SH-SY5Y (cell line): ENCODE measurements at regions not wholly inside any gene's neighbourhood (a gene's known extent, or its start where the extent isn't known, plus 50 kb on each side); places are given as distances from the start of the nearest gene placed in this dataset.

ENCODE experiments used
- GATA2 ChIP-seq: IDR thresholded peaks from 2 replicates; pipeline ENCODE4 v1.6.1; 2011; ENCODE audit warnings: mild to moderate bottlenecking, low read depth, low read length
- GATA3 ChIP-seq: IDR thresholded peaks from 2 replicates; pipeline ENCODE4 v1.6.1; 2011; ENCODE audit warnings: low read depth, mild to moderate bottlenecking, low read length, moderate library complexity

- TF ChIP-seq GATA3 (no peak), GATA2 (no peak)
Observed at GRCh38 chr1:93815366-93816110, 63.5 kb downstream of the DNTTIP2 start.

GRCh38 chr1:93814795-93815340 is 64.1 kb downstream of the DNTTIP2 start:
- TF ChIP-seq GATA2 (no peak), GATA3 (no peak)

- TF ChIP-seq GATA2: no peak
- TF ChIP-seq GATA3: no peak
Observed at GRCh38 chr1:93814059-93814794, 64.8 kb downstream of the DNTTIP2 start.

DNA sequence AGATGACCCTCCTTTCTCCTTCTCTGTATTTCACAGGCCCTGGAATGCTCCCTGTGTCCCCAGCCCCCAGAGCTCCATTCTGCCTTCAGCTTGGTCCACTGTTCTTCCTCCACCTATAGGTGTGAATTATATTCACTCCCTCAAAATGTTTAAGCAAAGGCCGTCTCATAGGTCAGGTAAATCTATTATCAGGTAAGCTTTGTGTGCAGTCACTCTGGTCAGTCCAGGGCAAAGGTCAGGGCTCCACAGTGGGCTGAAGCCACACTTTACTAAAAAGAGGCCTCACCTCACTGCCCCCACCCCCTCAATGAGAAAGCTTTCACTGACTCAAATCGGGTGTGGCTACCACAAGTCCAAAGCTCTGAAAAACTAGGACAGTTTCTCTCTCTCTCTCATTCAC is 65.9 kb downstream of the DNTTIP2 start:
- TF ChIP-seq GATA3 (no peak), GATA2 (no peak)

- no peak for TF ChIP-seq GATA2
Observed at GRCh38 chr1:93811326-93812065, 67.5 kb downstream of the DNTTIP2 start.

DNA sequence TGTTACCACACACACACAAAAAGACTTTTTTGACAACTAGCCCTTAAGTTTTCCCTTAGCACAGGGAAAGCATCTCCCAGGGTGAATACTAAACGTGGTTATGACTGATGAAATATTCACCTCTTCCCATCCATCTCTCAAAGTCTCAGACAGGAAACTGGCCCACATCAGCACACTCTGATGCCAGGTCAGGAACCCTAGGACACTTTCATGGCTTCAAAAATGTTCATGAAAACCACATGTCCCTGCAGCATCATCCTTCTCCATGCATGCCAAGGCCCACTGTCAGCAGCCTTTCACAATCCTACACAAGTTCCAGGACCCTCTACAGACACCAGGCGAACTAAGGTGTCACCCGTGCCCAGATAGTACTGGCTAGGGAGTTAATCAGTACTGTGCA is 68.7 kb downstream of the DNTTIP2 start:
- TF ChIP-seq GATA2 (no peak), GATA3 (no peak)

GRCh38 chr1:93808871-93809270 is 70.1 kb downstream of the DNTTIP2 start:
- TF ChIP-seq GATA2: no peak

GRCh38 chr1:93807311-93807930 is 71.6 kb downstream of the DNTTIP2 start:
- no peak for TF ChIP-seq GATA2
- TF ChIP-seq GATA3: no peak

DNA sequence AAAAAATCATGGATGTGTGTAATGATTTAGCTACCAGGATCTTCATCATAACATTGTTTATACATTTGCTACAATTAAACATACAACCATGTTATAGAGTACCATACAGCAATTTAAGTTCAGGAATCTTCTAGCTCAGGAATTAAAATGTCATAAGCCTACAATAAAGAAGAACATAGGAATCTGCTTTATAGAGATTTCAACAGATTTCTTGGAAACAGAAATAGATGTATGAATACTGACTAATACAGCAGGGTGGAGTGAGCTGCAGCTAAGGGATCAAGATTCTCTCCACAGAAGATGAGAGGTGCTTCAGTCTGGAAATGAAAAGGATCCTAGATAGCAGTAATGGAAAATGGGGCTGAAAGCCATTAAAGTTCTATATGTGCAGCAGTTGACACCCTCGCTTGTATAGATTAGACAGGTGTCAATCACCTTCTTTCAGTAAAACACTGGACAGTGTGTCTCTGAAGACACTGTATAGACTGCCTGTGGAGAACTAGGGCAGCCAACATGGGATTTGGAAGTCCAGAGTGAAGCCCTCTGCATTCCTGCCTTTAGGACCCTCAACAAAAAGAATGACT is 73.9 kb downstream of the DNTTIP2 start:
- no peak for TF ChIP-seq GATA3
- TF ChIP-seq GATA2: no peak

DNA sequence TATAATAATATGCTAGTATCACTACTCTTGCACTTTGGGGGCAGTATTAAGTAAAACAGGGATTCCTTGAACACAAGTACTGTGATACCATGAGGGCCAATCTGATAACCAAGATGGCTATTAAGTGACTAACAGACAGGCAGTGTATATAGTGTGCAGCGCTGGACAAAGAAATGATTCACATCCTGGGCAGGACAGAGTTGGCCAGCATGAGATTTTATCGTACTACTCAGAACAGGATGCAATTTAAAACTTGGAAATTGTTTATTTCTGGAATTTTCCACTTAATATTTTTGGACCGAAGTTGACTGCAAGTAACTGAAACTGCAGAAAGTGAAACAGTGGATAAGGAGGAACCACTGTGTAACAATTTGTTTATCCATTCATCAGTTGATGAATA is 74.6 kb downstream of the DNTTIP2 start:
- TF ChIP-seq GATA3 (no peak), GATA2 (no peak)

DNA sequence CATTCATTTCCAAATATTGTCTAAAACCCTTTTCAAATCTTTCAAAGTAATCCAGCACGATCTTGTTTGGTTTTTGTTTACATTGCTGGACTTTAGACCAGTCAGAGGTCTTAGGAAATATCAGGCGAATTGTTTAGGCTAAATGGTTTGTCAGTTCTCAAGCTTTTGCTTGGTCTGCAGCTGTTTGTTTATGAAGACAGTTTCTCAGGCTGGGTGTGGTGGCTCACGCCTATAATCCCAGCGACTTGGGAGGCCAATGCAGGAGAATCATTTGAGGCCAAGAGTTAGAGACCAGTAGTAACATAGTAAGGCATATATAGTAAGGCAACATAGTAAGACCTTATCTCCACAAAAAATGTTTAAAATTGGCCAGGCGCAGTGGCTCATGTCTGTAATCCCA is 77.5 kb downstream of the DNTTIP2 start:
- TF ChIP-seq GATA2: no peak

DNA sequence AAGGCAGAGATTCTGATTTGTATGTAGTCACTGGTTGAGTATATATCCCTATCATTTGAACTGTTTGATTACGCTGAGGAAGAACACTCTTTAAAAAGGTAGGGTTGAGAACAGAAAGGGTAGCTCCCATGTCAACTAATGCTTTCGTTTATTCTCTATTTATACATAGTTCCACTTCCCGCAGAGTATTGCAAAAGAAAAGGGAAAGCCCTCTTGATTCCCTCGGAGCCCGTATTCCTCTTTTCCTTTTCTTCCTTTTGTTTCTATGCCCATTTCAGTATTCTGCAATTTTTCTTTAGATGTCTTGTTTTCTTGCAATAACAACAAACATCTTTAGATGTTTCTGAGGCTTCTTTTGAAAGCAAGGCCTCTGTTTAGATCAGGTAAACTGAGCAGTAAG is 78.2 kb downstream of the DNTTIP2 start:
- TF ChIP-seq GATA3: no peak
- no peak for TF ChIP-seq GATA2

DNA sequence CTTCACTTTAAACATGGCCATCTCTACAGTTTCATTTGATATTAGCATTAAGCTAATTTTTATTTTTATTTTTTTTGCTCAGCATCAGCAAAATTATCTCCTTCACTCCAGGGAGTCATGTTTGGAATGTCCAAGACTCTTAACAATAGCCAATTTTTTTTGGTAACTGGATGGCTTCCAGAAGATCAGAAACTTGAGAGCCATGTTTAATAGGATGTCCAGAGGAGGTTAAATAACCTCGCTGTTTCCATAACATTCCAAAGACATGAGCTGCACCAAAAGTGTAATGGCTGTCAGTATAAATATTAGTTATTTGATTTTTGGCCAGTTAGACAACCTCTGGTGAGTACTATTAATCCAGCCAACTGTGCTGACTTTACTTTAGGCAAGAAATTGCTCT is 80.7 kb downstream of the DNTTIP2 start:
- TF ChIP-seq GATA2 (no peak), GATA3 (no peak)

DNA sequence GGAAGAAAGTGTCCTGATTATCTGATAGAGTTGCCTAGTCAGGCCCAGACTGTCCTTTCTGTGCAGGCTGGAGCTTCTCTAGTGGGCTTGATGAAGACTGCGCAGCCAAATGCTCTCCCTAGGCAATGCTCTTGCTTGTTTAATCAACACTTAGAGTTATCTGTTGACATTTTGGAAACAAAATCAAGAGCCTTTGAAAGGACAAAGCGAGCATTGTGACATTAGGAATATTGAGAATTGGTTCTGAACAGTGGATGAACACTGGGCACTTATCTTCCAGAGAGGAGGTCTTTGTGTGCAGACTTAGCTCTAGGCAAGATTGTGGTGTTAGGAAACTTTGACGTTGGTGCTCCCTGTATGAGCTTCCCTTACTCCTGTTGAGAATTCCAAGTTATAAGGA is 94.5 kb downstream of the DNTTIP2 start:
- TF ChIP-seq GATA2 (no peak), GATA3 (no peak)

DNA sequence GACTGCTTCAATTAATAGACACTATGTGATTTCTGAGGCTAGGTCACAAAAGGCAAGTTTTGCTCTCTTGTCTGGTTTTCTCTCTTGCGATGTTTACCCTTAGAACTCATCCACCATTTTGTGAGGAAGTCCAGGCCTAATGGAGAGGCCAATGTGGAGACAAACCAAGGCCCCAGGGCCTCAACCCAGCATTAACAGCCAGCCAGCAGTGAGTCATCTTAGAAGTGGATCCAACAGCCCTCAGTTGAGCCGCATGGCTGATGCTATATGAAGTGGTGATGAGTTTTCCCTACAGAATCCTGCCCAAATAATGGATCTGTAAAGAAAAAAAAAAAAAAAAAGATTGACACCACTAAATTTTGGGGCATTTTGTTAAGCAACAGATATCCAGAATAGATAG is 95.1 kb downstream of the DNTTIP2 start:
- no peak for TF ChIP-seq GATA2
- TF ChIP-seq GATA3: no peak
